PFSK-1 (cell line): ENCODE measurements at regions not wholly inside any gene's neighbourhood (a gene's known extent, or its start where the extent isn't known, plus 50 kb on each side); places are given as distances from the start of the nearest gene placed in this dataset.

Experiments used
- POLR2AphosphoS5 ChIP-seq: IDR thresholded peaks from 2 replicates; pipeline ENCODE4 v1.6.1; 2012; ENCODE audit warnings: low read depth, mild to moderate bottlenecking, control low read depth, low read length, moderate library complexity
- TAF1 ChIP-seq: IDR thresholded peaks from 2 replicates; pipeline ENCODE4 v1.6.1; 2012; ENCODE audit warnings: low read length, control low read depth, borderline replicate concordance; ENCODE audit not compliant: insufficient read depth
- TF ChIP-seq, protein P1 (sequence below), 2 experiments: IDR thresholded peaks; 2 replicates each; pipeline versions ENCODE4 v1.6.1 to v1.8.0; 2011 to 2012; ENCODE audit warnings: low read depth in 2 of 2, low read length in 2 of 2, control low read depth in 1 of 2, inconsistent platforms in 1 of 2, mild to moderate bottlenecking in 1 of 2, moderate library complexity in 1 of 2; ENCODE audit not compliant: insufficient read depth in 1 of 2

DNA sequence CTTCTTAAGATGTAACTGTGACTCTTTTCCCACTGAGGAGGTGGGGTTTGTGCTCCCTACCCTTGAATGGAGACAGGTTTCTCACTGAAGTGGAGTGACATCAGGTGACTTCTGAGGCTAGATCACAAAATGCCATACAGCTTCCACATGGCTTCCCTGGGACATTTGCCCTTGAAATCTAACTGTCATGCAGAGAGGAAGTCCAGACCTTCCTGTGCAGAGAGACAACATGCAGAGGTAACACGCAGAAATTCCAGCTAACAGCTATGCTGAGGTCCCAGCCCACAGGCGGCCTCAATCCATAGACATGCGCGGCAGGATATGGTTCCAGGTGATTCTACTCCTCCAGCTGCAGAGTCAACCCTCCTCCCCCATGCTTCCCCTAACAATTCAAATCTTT, 119.0 kb downstream of the TRIB2 start:
- TF ChIP-seq TAF1 (no peak), POLR2AphosphoS5 (no peak)
- TF ChIP-seq, protein P1, sequence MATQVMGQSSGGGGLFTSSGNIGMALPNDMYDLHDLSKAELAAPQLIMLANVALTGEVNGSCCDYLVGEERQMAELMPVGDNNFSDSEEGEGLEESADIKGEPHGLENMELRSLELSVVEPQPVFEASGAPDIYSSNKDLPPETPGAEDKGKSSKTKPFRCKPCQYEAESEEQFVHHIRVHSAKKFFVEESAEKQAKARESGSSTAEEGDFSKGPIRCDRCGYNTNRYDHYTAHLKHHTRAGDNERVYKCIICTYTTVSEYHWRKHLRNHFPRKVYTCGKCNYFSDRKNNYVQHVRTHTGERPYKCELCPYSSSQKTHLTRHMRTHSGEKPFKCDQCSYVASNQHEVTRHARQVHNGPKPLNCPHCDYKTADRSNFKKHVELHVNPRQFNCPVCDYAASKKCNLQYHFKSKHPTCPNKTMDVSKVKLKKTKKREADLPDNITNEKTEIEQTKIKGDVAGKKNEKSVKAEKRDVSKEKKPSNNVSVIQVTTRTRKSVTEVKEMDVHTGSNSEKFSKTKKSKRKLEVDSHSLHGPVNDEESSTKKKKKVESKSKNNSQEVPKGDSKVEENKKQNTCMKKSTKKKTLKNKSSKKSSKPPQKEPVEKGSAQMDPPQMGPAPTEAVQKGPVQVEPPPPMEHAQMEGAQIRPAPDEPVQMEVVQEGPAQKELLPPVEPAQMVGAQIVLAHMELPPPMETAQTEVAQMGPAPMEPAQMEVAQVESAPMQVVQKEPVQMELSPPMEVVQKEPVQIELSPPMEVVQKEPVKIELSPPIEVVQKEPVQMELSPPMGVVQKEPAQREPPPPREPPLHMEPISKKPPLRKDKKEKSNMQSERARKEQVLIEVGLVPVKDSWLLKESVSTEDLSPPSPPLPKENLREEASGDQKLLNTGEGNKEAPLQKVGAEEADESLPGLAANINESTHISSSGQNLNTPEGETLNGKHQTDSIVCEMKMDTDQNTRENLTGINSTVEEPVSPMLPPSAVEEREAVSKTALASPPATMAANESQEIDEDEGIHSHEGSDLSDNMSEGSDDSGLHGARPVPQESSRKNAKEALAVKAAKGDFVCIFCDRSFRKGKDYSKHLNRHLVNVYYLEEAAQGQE (IDR thresholded peaks at IDR 0.05; ENCODE audit: insufficient read depth in 1 of 2, low read depth in 2 of 2, low read length in 2 of 2) = no peak
